ENCODE measurements at regions not wholly inside any gene's neighbourhood (a gene's known extent, or its start where the extent isn't known, plus 50 kb on each side); places are given as distances from the start of the nearest gene placed in this dataset.

DNA sequence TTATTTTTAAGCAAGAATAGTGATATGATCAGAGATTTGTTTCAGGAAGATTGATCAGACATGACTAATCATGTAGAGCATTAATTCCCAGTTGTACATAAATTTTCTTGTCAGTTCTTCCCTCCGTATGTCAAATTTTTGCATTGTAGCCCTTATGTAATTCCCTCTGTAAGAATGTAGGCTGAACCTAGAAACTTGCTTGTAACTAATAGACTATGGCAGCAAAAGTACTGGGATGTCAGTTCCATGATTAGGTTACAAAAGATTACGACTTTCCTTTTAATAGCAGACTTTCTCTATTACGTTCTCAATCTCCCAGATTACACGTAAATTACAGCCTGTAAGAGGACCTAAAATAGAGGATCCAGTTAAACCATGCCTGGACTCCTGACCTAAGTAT, 79.4 kb upstream of the EPHA7 start:
- no peak for TF ChIP-seq CTCF (IDR thresholded peaks at IDR 0.05; ENCODE audit: control extremely low read depth, extremely low read depth, low read depth, missing control alignments)
- POLR2A ChIA-PET, result no interaction called here
- no peak for DNase-seq (ENCODE audit: extremely low spot score)
- CTCF ChIA-PET, result interaction anchor here (1.0 kb wide), 1 partner anchor 12 kb away, joined by 3 read pairs; no protein-coding TSS in a partner anchor

DNA sequence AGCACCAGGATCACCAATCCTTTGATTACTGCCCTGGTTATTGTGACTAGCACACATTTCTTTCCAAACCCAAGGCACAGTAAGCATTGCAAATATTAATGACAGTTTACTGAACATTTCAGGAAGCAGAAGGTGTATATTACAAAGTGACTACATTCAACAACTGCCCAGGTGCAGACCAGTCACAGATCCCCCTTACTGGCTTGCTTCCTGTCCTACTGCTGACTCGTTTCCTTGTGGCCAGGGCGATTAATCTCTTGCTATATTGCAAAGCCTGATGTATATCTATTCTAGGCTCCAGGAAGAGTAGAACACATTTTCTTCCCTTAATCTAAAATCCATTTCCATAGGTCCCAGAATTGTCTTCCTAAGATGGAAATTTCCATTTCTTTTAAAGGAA, 77.2 kb upstream of the EPHA7 start:
- no peak for TF ChIP-seq CTCF (IDR thresholded peaks at IDR 0.05; ENCODE audit: control extremely low read depth, extremely low read depth, low read depth, missing control alignments)
- DNase-seq (ENCODE audit: extremely low spot score), result no peak
- ChIA-PET POLR2A (no interaction called here), CTCF (no interaction called here)

DNA sequence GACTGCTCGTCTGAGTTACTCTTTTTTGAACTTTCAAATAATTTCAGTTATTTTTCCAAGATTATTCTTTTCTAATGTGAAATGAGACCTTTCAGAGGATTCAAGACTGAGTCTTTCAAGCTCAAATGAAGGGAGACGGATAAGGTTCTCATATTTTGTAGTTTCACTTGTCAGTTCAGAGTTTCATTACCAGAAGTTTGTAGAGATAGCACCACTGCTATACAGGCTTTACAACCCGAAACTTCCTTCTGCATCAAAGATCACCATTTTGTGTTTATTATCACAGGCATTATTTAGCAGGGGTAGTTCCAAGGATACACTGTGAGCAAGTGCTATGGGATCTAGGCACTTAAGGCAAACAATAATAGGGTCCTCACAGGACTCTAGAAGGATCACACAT, 74.7 kb upstream of the EPHA7 start:
- ChIA-PET POLR2A (no interaction called here), CTCF (no interaction called here)
- no peak for TF ChIP-seq CTCF (IDR thresholded peaks at IDR 0.05; ENCODE audit: control extremely low read depth, extremely low read depth, low read depth, missing control alignments)
- no peak for DNase-seq (ENCODE audit: extremely low spot score)

DNA sequence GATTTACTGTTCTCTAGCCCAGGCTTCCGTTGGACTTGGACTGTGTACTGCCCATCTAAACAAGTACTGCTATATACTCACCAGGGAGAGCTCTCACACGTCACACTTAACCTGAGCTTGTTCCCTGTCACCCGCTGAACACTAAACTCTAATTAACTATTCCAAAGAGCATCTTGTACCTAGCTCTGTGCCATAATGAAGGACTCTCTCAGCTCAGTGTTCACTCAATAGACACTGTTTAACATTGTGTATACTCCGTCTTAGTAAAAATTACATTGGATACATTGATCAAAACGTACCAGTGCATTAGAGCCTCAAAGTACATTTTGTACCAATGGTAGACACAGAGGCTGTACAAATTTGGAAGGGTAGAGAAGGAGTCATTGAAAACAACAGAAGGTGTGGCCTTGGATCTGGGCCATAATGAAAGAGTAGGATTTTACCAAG, 55.4 kb upstream of the EPHA7 start:
- DNase-seq (ENCODE audit: extremely low spot score), result no peak
- TF ChIP-seq CTCF (IDR thresholded peaks at IDR 0.05; ENCODE audit: control extremely low read depth, extremely low read depth, low read depth, missing control alignments), result no peak
- POLR2A ChIA-PET, result no interaction called here
- CTCF ChIA-PET, result no interaction called here

- no peak for DNase-seq (ENCODE audit: extremely low spot score)
- POLR2A ChIA-PET, result no interaction called here
- CTCF ChIA-PET, result no interaction called here
- TF ChIP-seq CTCF (IDR thresholded peaks at IDR 0.05; ENCODE audit: control extremely low read depth, extremely low read depth, low read depth, missing control alignments), result no peak
Observed at GRCh38 chr6:93471281-93471680, 51.9 kb upstream of the EPHA7 start.

Measured in GM10248 (cell line).